ENCODE measurements at regions not wholly inside any gene's neighbourhood (a gene's known extent, or its start where the extent isn't known, plus 50 kb on each side); places are given as distances from the start of the nearest gene placed in this dataset.
A peak's percentile ranks its signal among the peaks of the same experiment; 100 is the strongest.

GRCh38 chr1:100626397-100626796 is 88.5 kb downstream of the GPR88 start:
- ChIA-PET CTCF (interaction anchor here (1.0 to 2.2 kb wide), 3 partner anchors 19 to 242 kb away, joined by 4 to 11 read pairs (median 8); no protein-coding TSS in a partner anchor), POLR2A (no interaction called here)
- DNase-seq (ENCODE audit: low read depth, low spot score): no peak
- TF ChIP-seq CTCF (IDR thresholded peaks at IDR 0.05; ENCODE audit: insufficient read depth, low read length, missing control alignments): no peak
- no peak overlapping the region for H3K4me3 ChIP-seq (ENCODE audit: low read depth, low read length)

GRCh38 chr1:100627054-100627716 is 89.2 kb downstream of the GPR88 start:
- ChIA-PET CTCF (interaction anchor here (1.1 to 1.5 kb wide), 3 partner anchors 18 to 240 kb away, joined by 3 to 4 read pairs (median 4); no protein-coding TSS in a partner anchor), POLR2A (interaction anchor here (0.5 to 1.7 kb wide), 5 partner anchors 81 to 238 kb away, joined by 3 to 4 read pairs (median 3); partner anchors contain the start of gene VCAM1)
- no peak overlapping the region for H3K4me3 ChIP-seq (ENCODE audit: low read depth, low read length)
- TF ChIP-seq CTCF (IDR thresholded peaks at IDR 0.05; ENCODE audit: insufficient read depth, low read length, missing control alignments): no peak
- DNase-seq (ENCODE audit: low read depth, low spot score): peak; percentile 72

GRCh38 chr1:100627936-100628335 is 90.0 kb downstream of the GPR88 start:
- no peak overlapping the region for H3K4me3 ChIP-seq (ENCODE audit: low read depth, low read length)
- ChIA-PET POLR2A (interaction anchor here (0.5 to 1.7 kb wide), 5 partner anchors 81 to 237 kb away, joined by 3 to 4 read pairs (median 3); partner anchors contain the start of gene VCAM1), CTCF (interaction anchor here (1.1 to 1.5 kb wide), 3 partner anchors 17 to 239 kb away, joined by 3 to 4 read pairs (median 4); no protein-coding TSS in a partner anchor)
- no peak for TF ChIP-seq CTCF (IDR thresholded peaks at IDR 0.05; ENCODE audit: insufficient read depth, low read length, missing control alignments)
- no peak for DNase-seq (ENCODE audit: low read depth, low spot score)

GRCh38 chr1:100628631-100629081 is 90.7 kb downstream of the GPR88 start:
- ChIA-PET POLR2A (interaction anchor here (1.0 to 1.7 kb wide), 2 partner anchors 91 to 93 kb away, joined by 4 to 5 read pairs; partner anchors contain the start of gene VCAM1), CTCF (interaction anchor here (0.6 to 1.5 kb wide), 3 partner anchors 16 to 240 kb away, joined by 4 to 6 read pairs (median 4); no protein-coding TSS in a partner anchor)
- no peak for TF ChIP-seq CTCF (IDR thresholded peaks at IDR 0.05; ENCODE audit: insufficient read depth, low read length, missing control alignments)
- DNase-seq (ENCODE audit: low read depth, low spot score): no peak
- H3K4me3 ChIP-seq (ENCODE audit: low read depth, low read length): no peak overlapping the region

GRCh38 chr1:100629391-100629790 is 90.2 kb upstream of the VCAM1 start:
- CTCF ChIA-PET: interaction anchor here (0.9 to 1.4 kb wide), 2 partner anchors 169 to 239 kb away, joined by 3 to 6 read pairs; no protein-coding TSS in a partner anchor
- H3K4me3 ChIP-seq (ENCODE audit: low read depth, low read length): no peak overlapping the region

More at GRCh38 chr1:100629391-100629790, 90.2 kb upstream of the VCAM1 start:
- TF ChIP-seq CTCF (IDR thresholded peaks at IDR 0.05; ENCODE audit: insufficient read depth, low read length, missing control alignments): no peak
- POLR2A ChIA-PET: interaction anchor here (1.0 kb wide), 1 partner anchor 93 kb away, joined by 5 read pairs; no protein-coding TSS in a partner anchor
- no peak for DNase-seq (ENCODE audit: low read depth, low spot score)

Measured in AG04449 (cell line).